ENCODE measurements at regions not wholly inside any gene's neighbourhood (a gene's known extent, or its start where the extent isn't known, plus 50 kb on each side); places are given as distances from the start of the nearest gene placed in this dataset.

GRCh38 chr5:97608501-97608900 lies 425.5 kb upstream of the RIOK2 start:
- no peak for DNase-seq

DNA sequence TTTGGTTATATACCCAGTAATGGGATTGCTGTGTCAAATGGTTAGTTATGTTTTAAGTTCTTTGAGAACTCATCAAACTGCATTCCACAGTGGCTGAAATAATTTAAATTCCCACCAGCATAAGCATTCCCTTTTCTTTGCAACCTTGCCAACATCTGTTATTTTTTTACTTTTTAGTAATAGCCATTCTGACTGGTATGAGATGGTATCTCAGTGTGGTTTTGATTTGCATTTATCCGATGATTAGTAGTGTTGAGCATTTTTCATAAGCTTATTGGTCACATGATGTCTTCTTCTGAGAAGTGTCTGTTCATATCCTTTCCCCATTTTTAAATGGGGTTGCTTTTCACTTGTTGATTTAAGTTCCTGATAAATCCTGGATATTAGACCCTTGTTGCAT lies 435.7 kb upstream of the RIOK2 start:
- DNase-seq = no peak

GRCh38 chr5:97623441-97623840 lies 440.4 kb upstream of the RIOK2 start:
- no peak for DNase-seq

GRCh38 chr5:97624886-97625285 lies 441.8 kb upstream of the RIOK2 start:
- DNase-seq = no peak

DNA sequence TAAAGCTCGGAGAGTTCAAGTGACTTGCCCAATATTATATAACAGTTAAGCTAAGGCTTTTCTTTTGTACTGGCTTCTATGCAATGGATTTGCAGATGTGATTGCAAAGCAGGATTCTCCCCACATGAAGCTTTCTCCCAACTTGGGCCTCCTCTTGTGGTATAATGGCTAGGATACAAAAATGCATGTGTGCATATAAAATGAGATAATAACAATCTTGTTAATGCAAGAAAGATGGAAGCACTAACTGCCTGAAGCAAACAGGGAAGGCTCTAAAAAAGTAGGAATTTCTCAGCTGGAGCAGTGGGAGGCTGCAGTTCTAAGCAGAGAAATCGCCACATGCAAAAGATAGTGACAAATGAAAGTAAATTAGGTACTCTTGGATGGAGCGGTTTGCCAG lies 444.2 kb upstream of the RIOK2 start:
- DNase-seq = no peak

DNA sequence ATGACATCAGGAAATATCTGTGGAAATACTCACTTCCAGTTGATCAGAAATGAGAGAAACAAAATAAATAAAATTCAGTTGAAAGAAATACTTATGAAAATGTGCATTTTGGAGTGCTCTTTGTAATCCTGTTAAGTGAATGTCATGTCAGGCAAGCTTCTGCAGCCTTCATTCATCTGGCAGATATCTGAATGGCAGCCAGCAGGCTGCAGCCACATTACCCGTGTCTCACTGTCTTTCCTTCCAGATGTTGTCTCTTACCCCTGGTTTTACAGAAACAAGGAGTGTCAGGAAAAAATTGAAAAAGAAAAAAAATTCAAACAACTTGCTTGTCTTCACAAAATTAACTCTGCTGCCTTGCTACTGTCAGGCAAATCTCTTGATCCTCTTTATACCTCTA lies 445.0 kb upstream of the RIOK2 start:
- no peak for DNase-seq

- DNase-seq = no peak
Observed at GRCh38 chr5:97628807-97629206, 445.8 kb upstream of the RIOK2 start.

- no peak for DNase-seq
Observed at GRCh38 chr5:97629276-97629675, 446.2 kb upstream of the RIOK2 start.

DNA sequence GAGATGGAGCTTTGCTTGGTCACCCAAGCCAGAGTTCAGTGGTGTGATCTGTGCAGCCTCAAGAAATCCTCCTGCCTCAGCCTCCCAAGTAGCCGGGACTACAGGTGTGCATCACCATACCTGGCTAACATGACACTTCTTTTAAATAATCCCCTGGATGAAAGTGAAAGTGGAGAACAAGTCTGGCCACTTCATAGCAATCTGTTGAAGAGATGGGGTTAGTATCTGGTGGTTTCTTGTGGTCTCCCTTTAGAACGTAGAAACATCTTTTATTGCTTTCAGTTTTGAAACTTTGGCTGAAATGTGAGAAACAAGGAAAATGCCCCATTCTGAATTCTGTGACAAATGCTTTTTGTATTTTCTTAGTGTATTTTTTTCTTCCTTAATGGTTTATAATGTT lies 452.5 kb upstream of the RIOK2 start:
- DNase-seq = no peak

DNA sequence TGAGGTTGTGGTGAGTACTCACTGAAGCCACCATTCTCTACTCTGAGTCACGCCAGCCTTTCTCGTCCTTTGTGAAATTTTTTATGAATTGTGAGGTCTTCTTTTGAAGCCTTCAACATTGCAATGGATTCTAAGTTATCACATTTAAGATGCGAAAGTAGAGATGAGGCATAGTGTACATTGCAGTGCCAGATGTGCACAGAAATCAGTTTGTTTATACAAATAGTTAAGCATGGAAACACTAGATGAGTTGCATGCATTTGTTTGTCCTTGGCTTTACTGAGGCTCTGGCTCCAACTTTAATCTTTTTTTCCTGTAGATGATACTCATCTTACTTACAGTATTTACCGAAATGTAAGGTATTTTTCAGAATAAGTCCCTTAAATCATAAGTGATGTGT lies 453.7 kb upstream of the RIOK2 start:
- no peak for DNase-seq

- no peak for DNase-seq
Observed at GRCh38 chr5:97641081-97641480, 458.0 kb upstream of the RIOK2 start.

DNA sequence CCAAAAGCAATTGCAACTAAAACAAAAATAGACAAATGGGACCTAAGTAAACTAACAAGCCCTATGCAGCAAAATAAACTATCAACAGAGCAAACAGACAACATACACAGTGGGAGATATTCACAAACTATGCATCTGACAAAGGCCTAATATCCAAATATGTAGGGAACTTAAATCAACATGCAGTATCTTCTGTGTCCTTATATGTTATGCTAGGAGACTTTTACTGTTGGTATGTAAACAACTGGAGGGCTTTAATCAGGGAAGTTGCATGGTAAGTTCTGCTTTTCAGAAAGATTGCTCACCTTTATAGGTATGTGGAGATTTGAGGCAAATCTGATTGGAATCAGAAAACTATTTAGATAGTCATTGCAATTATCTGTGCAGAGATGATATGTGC lies 461.2 kb upstream of the RIOK2 start:
- no peak for DNase-seq

DNA sequence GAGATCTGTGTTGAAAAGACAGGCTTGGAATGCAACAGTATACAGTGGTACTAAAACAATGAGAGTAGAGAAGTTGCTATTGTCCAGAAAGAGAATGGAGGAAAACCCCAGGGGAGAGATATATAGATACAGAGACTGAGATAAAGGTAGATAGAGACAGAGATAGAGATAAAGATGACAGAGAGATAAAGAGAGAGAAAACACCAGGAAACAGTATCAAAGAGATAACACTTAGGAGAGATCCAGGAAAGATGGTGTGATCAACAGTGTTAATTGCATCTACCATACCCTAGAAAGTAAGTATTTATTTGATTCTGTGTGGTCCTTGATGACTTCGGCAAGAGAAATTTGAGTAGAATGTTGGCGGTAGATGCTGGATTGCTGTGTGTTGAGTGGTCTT lies 461.8 kb upstream of the RIOK2 start:
- no peak for DNase-seq

- DNase-seq = no peak
Observed at GRCh38 chr5:97657239-97657638, 474.2 kb upstream of the RIOK2 start.

GRCh38 chr5:97658116-97658900 lies 475.3 kb upstream of the RIOK2 start:
- DNase-seq = no peak

DNA sequence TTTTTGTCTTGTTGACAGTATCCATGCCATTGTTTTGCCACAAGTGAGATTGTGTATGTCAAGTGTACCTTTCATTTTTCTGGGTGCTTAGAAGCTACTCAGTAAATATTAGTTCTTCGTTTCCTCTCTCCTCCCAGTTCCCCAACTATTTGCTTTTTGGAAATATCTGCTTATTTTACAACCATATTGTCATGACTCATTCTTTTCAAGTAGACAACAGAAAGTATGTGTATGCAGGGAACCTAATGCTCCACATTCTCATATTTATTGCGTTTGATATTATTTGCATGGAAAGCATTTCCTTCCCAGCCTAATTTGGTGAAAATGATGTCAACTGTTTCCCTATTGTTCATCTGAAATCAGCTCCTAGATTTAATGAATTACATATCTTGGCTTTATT lies 483.7 kb upstream of the RIOK2 start:
- DNase-seq = no peak

- no peak for DNase-seq
Observed at GRCh38 chr5:97670447-97670846, 487.4 kb upstream of the RIOK2 start.

- no peak for DNase-seq
Observed at GRCh38 chr5:97676608-97677007, 493.6 kb upstream of the RIOK2 start.

DNA sequence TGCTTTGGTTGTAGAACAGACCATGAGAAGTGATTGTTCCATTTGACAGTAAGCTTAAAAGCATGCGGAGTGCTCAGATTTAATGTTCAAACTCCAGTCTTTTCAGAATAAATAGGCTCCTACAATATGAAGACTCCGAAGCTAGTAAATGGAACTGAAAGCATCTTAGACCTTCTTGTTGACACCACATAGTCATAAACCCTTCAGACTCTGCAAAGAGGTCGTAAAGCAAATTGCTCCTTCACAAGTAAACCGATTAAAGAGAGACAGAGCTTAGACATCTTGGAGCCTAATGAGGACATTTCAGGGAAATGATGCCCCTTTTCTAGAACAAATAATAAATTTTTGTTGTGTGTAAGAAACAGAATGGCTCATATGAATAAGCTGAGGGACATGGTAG lies 511.0 kb upstream of the RIOK2 start:
- no peak for DNase-seq

DNA sequence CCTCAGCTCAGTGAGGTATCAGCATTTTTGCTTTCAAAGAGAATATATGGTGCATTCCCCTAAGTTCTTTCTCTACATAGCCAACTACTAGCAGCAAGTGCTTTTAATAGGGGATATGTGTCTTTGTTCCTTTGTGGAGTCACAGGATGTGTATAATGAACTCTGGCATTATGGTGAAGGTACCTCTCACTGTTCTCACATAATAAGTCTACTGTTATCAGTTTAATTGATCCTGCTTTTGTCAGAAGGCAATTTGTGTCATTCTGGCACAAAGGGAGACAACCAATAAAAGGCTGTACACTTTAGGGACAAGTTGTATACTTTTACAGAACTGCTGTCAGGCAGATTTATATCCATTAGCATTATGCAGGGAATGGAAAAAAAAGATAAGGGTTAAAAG lies 531.4 kb upstream of the RIOK2 start:
- DNase-seq = no peak

GRCh38 chr5:97726106-97726505 lies 543.1 kb upstream of the RIOK2 start:
- no peak for DNase-seq

DNA sequence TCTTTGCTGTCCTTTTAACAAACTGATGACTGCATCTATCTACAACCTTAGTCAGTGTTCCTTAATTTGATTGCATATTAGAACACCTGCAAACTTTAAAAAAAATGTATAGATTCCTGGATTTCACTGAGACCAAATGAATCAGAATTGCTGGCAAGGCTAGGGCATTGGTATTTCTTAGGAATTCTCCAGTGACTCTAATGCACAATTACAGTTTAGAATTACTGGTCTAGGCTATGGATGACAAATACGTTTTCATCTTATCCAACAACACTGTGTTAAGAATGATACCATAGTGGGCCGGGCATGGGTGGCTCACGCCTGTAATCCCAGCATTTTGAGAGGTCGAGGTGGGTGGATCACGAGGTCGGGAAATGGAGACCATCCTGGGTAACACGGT lies 545.9 kb upstream of the RIOK2 start:
- DNase-seq = no peak

DNA sequence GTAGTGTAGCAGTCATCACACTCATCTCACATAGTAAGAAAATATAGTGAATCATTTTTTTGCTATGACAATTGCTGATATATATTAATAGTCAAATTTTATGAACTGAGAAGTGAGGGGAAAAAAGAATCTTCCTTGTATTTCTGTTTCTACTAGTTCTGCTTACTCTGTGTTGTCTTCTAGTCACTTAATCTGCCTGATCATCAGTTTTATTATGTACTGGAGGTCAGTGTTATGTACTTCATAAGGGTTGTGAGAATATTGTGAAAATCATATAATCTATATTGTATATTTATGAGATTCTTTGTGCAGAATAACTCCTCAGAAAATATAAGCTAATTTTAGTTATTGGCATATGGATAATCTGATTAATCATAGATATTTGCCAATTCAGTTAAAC lies 546.9 kb upstream of the RIOK2 start:
- no peak for DNase-seq

GRCh38 chr5:97735209-97735608 lies 552.2 kb upstream of the RIOK2 start:
- DNase-seq = no peak

DNA sequence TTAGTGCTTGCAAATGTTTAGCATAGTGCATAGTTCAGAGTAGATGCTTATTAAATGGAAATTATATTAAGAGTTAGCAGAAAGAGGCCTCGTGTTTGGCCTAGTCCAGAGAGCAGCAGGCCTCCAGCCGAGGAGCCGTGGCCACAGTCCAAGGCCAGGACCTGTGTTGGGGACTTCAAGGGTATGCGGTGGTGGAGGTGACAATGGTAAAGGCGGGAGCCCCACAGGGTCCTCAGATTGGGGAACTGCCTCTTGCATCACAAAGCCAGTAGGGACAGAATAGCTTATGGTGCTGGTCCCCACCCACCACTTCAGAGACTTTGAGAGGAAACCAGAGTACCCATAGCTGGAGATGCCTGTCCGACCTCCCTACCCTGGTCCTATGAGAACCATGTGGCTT lies 554.6 kb upstream of the RIOK2 start:
- no peak for DNase-seq

DNA sequence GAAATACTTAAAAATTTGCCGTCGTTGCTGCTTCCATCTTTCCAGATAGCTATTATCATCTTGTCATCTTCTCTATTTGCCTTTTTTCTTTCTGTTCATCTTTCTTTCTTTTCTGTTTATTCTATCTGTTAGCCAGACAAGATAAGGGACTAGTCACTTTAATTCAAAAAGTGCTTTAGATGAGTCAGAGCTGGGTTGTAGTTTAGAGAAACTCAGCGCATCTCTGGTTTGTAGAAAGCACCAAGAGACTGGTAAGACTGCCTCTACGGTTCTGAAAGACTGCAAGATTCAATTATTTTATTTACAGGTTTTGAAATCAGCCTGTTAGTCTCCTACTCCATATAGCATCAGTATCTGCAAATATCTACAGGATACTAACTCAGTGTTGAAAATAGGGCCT lies 562.8 kb upstream of the RIOK2 start:
- no peak for DNase-seq
